Gastrocnemius medialis (tissue), 4 donors: ENCODE measurements at regions not wholly inside any gene's neighbourhood (a gene's known extent, or its start where the extent isn't known, plus 50 kb on each side); places are given as distances from the start of the nearest gene placed in this dataset.

Source experiments
- ATAC-seq, 2 donors: fragments of 150-250 bp; one replicate each; pipeline ENCODE4 v1.9.1; 2016
- DNase-seq, 2 donors: peaks; one replicate each; pipeline ENCODE4 v3.0.0-alpha.2; 2019
- H3K27ac ChIP-seq, 4 donors: fragments of 200-600 bp; sonication (generic); 1 replicate in 1 of 4; 2 replicates in 3 of 4; pipeline ENCODE4 v1.5.1; 2016 to 2018; ENCODE audit warnings: mild to moderate bottlenecking in 2 of 4, moderate library complexity in 1 of 4
- H3K27me3 ChIP-seq, 3 donors: fragments of 200-600 bp; sonication (generic) in 2 of 3; 1 replicate in 1 of 3; 2 replicates in 2 of 3; pipeline versions ENCODE4 v1.5.1 to v1.6.0; 2016 to 2019; ENCODE audit warnings: mild to moderate bottlenecking in 1 of 3, moderate library complexity in 1 of 3
- H3K36me3 ChIP-seq, 2 donors: fragments of 200-600 bp; sonication (generic) in 1 of 2; one replicate each; pipeline ENCODE4 v1.5.1; 2017 to 2018
- H3K4me1 ChIP-seq, 2 donors: fragments of 200-600 bp; sonication (generic) in 1 of 2; one replicate each; pipeline ENCODE4 v1.5.1; 2016 to 2017; ENCODE audit warnings: mild to moderate bottlenecking in 2 of 2
- H3K4me3 ChIP-seq, 4 donors: fragments of 200-600 bp; sonication (generic) in 3 of 4; 1 replicate in 1 of 4; 2 replicates in 3 of 4; pipeline ENCODE4 v1.5.1; 2016 to 2019; ENCODE audit warnings: mild to moderate bottlenecking in 2 of 4
- H3K9me3 ChIP-seq, 3 donors: fragments of 200-600 bp; sonication (generic) in 2 of 3; 1 replicate in 1 of 3; 2 replicates in 2 of 3; pipeline ENCODE4 v1.5.1; 2016 to 2019
- CTCF ChIP-seq, 5 experiments: fragments of 450-650 bp in 3 of 5; fragments of 200-600 bp in 2 of 5; sonication (generic) in 2 of 5; IDR thresholded peaks in 4 of 5; conservative IDR thresholded peaks in 1 of 5; 1 replicate in 4 of 5; 2 replicates in 1 of 5; pipeline ENCODE4 v1.5.1; 2016 to 2019; ENCODE audit warnings: antibody characterized with exemption in 5 of 5, mild to moderate bottlenecking in 3 of 5, moderate library complexity in 3 of 5
- POLR2A ChIP-seq, 2 donors: fragments of 450-650 bp; IDR thresholded peaks; one replicate each; pipeline ENCODE4 v1.6.1; 2017; ENCODE audit warnings: antibody characterized with exemption in 2 of 2, mild to moderate bottlenecking in 2 of 2, moderate library complexity in 2 of 2
- in situ Hi-C, 4 donors: fragments of 200-750 bp; cut with MboI; loops; one replicate each; pipeline versions ENCODE4 v1.15.0 to v1.8.0; 2017; ENCODE audit warnings: low sequenced_read_pairs in 4 of 4
- intact Hi-C: fragments of 100-400 bp; cut with DNase I; formaldehyde crosslinking; loops from one replicate; pipeline ENCODE4 v1.15.1; 2023; ENCODE audit warnings: low total_unique reads

DNA sequence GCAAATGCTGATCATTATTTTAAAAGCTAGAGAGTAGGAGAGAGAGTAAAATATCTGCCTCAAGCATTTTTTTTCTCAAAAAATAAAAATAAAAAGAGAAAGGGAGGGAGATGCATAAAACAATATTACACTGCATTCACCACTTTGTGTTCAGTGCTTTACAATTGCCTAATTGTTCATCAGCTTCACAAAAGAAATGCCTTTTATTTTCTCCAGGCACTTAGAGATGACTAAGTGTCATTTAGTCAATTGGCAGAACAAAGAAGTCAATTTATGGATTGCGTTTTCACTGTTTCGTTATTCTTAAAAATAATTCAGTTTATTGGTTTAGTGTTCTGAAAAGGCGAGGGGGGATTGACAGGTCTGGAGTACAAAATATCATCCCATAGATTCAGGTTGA lies 232.5 kb upstream of the CCNH start:
- no peaks in the 10 kb centered on the region for H3K36me3 ChIP-seq
- DNase-seq = no peak
- H3K4me1 ChIP-seq = no peaks in the 10 kb centered on the region
- TF ChIP-seq CTCF (IDR thresholded peaks at IDR 0.05 in 4 of 5, conservative IDR thresholded peaks at IDR 0.05 in 1 of 5) (no peak), POLR2A (IDR thresholded peaks at IDR 0.05) (no peak)
- no peaks in the 10 kb centered on the region for H3K9me3 ChIP-seq
- H3K4me3 ChIP-seq = no peak overlapping the region
- H3K27me3 ChIP-seq = no peaks in the 10 kb centered on the region
- no peak for ATAC-seq
- in situ Hi-C loops (no loop called here), intact Hi-C loops (no loop called here)
- no peak overlapping the region for H3K27ac ChIP-seq

- Histone ChIP-seq H3K4me3 (no peak overlapping the region), H3K27ac (no peak overlapping the region), H3K27me3 (no peaks in the 10 kb centered on the region), H3K9me3 (no peaks in the 10 kb centered on the region), H3K36me3 (no peaks in the 10 kb centered on the region), H3K4me1 (no peaks in the 10 kb centered on the region)
- ATAC-seq (no peak), DNase-seq (no peak)
- no peak for TF ChIP-seq POLR2A (IDR thresholded peaks at IDR 0.05)
- no peak for TF ChIP-seq CTCF (IDR thresholded peaks at IDR 0.05 in 4 of 5, conservative IDR thresholded peaks at IDR 0.05 in 1 of 5)
- intact Hi-C loops (no loop called here), in situ Hi-C loops (no loop called here)
Observed at GRCh38 chr5:87640902-87641301, 228.2 kb upstream of the CCNH start.

GRCh38 chr5:87627363-87627762 lies 214.6 kb upstream of the CCNH start:
- H3K4me1 ChIP-seq = no peaks in the 10 kb centered on the region
- DNase-seq (no peak), ATAC-seq (no peak)
- no peak for TF ChIP-seq CTCF (IDR thresholded peaks at IDR 0.05 in 4 of 5, conservative IDR thresholded peaks at IDR 0.05 in 1 of 5)
- TF ChIP-seq POLR2A (IDR thresholded peaks at IDR 0.05) = no peak
- intact Hi-C loops (no loop called here), in situ Hi-C loops (no loop called here)
- no peaks in the 10 kb centered on the region for H3K9me3 ChIP-seq
- H3K36me3 ChIP-seq = no peaks in the 10 kb centered on the region
- H3K4me3 ChIP-seq = no peak overlapping the region
- H3K27ac ChIP-seq = no peak overlapping the region
- no peaks in the 10 kb centered on the region for H3K27me3 ChIP-seq

- Histone ChIP-seq H3K9me3 (no peaks in the 10 kb centered on the region), H3K27ac (no peak overlapping the region), H3K4me3 (no peak overlapping the region), H3K27me3 (no peaks in the 10 kb centered on the region), H3K36me3 (no peaks in the 10 kb centered on the region), H3K4me1 (no peaks in the 10 kb centered on the region)
- in situ Hi-C loops (no loop called here), intact Hi-C loops (no loop called here)
- ATAC-seq (no peak), DNase-seq (no peak)
- TF ChIP-seq CTCF (IDR thresholded peaks at IDR 0.05 in 4 of 5, conservative IDR thresholded peaks at IDR 0.05 in 1 of 5) (no peak), POLR2A (IDR thresholded peaks at IDR 0.05) (no peak)
Observed at GRCh38 chr5:87608385-87608784, 195.7 kb upstream of the CCNH start.

DNA sequence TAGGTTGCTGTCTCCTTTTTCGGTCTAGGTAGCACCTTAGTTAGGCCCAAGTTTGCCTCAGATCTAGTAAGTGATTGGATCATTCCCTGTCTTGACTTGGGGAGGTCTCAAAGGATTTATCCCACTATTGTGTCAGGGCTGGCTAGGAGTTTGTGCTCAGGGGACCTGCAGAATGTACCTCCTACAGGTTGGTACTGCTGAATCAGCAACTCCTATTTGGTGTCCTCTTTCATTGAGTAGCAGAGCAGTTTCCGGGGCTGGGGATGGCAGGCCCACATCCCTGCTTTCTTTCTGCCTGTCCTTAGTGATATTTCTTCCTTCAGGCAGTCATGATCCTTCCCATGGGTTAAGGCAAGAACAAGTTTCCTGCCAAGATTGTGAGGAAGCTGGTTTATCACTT lies 192.9 kb upstream of the CCNH start:
- in situ Hi-C loops = no loop called here
- TF ChIP-seq POLR2A (IDR thresholded peaks at IDR 0.05) (no peak), CTCF (IDR thresholded peaks at IDR 0.05 in 4 of 5, conservative IDR thresholded peaks at IDR 0.05 in 1 of 5) (no peak)
- H3K27me3 ChIP-seq = no peaks in the 10 kb centered on the region
- H3K9me3 ChIP-seq = no peaks in the 10 kb centered on the region
- H3K27ac ChIP-seq = no peak overlapping the region
- no peak overlapping the region for H3K4me3 ChIP-seq
- no peaks in the 10 kb centered on the region for H3K4me1 ChIP-seq
- DNase-seq (no peak), ATAC-seq (no peak)
- intact Hi-C loops = no loop called here
- no peaks in the 10 kb centered on the region for H3K36me3 ChIP-seq
